MM.1S (cell line): ENCODE measurements at regions not wholly inside any gene's neighbourhood (a gene's known extent, or its start where the extent isn't known, plus 50 kb on each side); places are given as distances from the start of the nearest gene placed in this dataset.

Source experiments
- EZH2 ChIP-seq: fragments of 300-600 bp; sonication (generic); optimal IDR thresholded peaks from 2 replicates; pipeline ENCODE3; 2017; ENCODE audit warnings: low read depth, mild to moderate bottlenecking, antibody characterized with exemption, low read length, mixed read lengths
- EZH2phosphoT487 ChIP-seq: fragments of 300-600 bp; sonication (generic); IDR thresholded peaks from 2 replicates; pipeline ENCODE4 v1.6.1; 2018; ENCODE audit warnings: antibody characterized with exemption, low read length
- TF ChIP-seq, protein P1 (sequence below): fragments of 300-600 bp; sonication (generic); IDR thresholded peaks from 2 replicates; pipeline ENCODE4 v1.5.1; 2016; ENCODE audit warnings: antibody characterized with exemption, low read length, mixed read lengths

DNA sequence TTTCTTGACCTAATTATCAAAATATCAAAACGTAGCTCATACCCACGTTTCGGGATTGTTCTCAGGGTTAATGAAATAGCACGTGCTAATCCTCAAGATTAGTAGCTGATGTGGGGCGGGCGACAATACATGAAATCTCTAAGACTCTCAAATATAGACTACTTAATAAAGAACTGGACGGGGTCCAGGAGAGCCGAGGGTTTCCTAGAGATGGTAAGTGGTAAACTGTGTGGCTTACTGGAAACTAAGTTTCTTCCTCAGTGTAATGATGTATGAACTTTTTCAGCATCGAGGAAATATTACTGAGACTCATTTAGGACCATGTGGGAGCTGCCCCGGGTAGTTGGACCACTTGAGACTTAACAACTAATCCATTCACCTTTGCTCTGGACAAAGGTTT is 453.3 kb upstream of the SALL3 start:
- TF ChIP-seq, protein P1, sequence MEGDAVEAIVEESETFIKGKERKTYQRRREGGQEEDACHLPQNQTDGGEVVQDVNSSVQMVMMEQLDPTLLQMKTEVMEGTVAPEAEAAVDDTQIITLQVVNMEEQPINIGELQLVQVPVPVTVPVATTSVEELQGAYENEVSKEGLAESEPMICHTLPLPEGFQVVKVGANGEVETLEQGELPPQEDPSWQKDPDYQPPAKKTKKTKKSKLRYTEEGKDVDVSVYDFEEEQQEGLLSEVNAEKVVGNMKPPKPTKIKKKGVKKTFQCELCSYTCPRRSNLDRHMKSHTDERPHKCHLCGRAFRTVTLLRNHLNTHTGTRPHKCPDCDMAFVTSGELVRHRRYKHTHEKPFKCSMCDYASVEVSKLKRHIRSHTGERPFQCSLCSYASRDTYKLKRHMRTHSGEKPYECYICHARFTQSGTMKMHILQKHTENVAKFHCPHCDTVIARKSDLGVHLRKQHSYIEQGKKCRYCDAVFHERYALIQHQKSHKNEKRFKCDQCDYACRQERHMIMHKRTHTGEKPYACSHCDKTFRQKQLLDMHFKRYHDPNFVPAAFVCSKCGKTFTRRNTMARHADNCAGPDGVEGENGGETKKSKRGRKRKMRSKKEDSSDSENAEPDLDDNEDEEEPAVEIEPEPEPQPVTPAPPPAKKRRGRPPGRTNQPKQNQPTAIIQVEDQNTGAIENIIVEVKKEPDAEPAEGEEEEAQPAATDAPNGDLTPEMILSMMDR = no peak
- TF ChIP-seq EZH2phosphoT487 (no peak), EZH2 (no peak)
